Hepatocyte (in vitro differentiated cells): ENCODE measurements at regions not wholly inside any gene's neighbourhood (a gene's known extent, or its start where the extent isn't known, plus 50 kb on each side); places are given as distances from the start of the nearest gene placed in this dataset.

Source experiments
- DNase-seq: peaks from one replicate; pipeline ENCODE4 v3.0.0-alpha.2; 2016; ENCODE audit warnings: low spot score
- H2AFZ ChIP-seq: fragments of 200-600 bp; sonication (generic); 2 replicates; pipeline ENCODE4 v1.6.0; 2016; ENCODE audit warnings: antibody characterized with exemption, mild to moderate bottlenecking
- H3K27ac ChIP-seq: fragments of 200-600 bp; sonication (generic); 2 replicates; pipeline ENCODE4 v1.5.1; 2016; ENCODE audit warnings: mild to moderate bottlenecking
- H3K27me3 ChIP-seq: fragments of 200-600 bp; sonication (generic); 2 replicates; pipeline ENCODE4 v1.6.1; 2016
- H3K36me3 ChIP-seq: fragments of 200-600 bp; sonication (generic); replicated peaks from 2 replicates; pipeline ENCODE4 v1.5.1; 2016; ENCODE audit warnings: low read depth; ENCODE audit not compliant: insufficient read depth
- H3K4me1 ChIP-seq: fragments of 200-600 bp; sonication (generic); 2 replicates; pipeline ENCODE4 v1.5.1; 2016; ENCODE audit warnings: mild to moderate bottlenecking, moderate library complexity; ENCODE audit not compliant: insufficient read depth
- H3K4me2 ChIP-seq: fragments of 200-600 bp; sonication (generic); 2 replicates; pipeline ENCODE4 v1.6.0; 2016
- H3K4me3 ChIP-seq: fragments of 200-600 bp; sonication (generic); 2 replicates; pipeline ENCODE4 v1.5.1; 2016; ENCODE audit warnings: mild to moderate bottlenecking
- H3K79me2 ChIP-seq: fragments of 200-600 bp; sonication (generic); 2 replicates; pipeline ENCODE4 v1.6.0; 2017; ENCODE audit warnings: mild to moderate bottlenecking
- H3K9me2 ChIP-seq: fragments of 200-600 bp; sonication (generic); replicated peaks from 2 replicates; pipeline ENCODE4 v1.6.0; 2017; ENCODE audit warnings: mild to moderate bottlenecking; ENCODE audit not compliant: insufficient read depth
- H3K9me3 ChIP-seq: fragments of 200-600 bp; sonication (generic); 2 replicates; pipeline ENCODE4 v1.5.1; 2016; ENCODE audit warnings: low read depth, mild to moderate bottlenecking
- H4K20me1 ChIP-seq: fragments of 200-600 bp; sonication (generic); 2 replicates; pipeline ENCODE4 v1.6.0; 2016; ENCODE audit warnings: mild to moderate bottlenecking; ENCODE audit not compliant: insufficient read depth, poor library complexity, severe bottlenecking
- CTCF ChIP-seq: fragments of 200-600 bp; sonication (generic); IDR thresholded peaks from 2 replicates; pipeline ENCODE4 v1.5.1; 2016; ENCODE audit warnings: antibody characterized with exemption, mild to moderate bottlenecking; ENCODE audit not compliant: poor library complexity
- EZH2 ChIP-seq: fragments of 200-600 bp; sonication (generic); IDR thresholded peaks from 2 replicates; pipeline ENCODE4 v1.6.1; 2016; ENCODE audit warnings: antibody characterized with exemption, mild to moderate bottlenecking, borderline replicate concordance
- EZH2phosphoT487 ChIP-seq: fragments of 200-600 bp; sonication (generic); IDR thresholded peaks from one replicate; pipeline ENCODE4 v1.6.1; 2018; ENCODE audit warnings: antibody characterized with exemption, mild to moderate bottlenecking, low read depth, moderate library complexity; ENCODE audit not compliant: unreplicated experiment, severe bottlenecking
- WGBS: methylation state at CpG from one replicate; pipeline ENCODE4 v1.1.6; 2016; ENCODE audit warnings: low lambda C conversion rate; ENCODE audit errors: missing lambda C conversion rate; 5-methylcytosine and 5-hydroxymethylcytosine counted together

DNA sequence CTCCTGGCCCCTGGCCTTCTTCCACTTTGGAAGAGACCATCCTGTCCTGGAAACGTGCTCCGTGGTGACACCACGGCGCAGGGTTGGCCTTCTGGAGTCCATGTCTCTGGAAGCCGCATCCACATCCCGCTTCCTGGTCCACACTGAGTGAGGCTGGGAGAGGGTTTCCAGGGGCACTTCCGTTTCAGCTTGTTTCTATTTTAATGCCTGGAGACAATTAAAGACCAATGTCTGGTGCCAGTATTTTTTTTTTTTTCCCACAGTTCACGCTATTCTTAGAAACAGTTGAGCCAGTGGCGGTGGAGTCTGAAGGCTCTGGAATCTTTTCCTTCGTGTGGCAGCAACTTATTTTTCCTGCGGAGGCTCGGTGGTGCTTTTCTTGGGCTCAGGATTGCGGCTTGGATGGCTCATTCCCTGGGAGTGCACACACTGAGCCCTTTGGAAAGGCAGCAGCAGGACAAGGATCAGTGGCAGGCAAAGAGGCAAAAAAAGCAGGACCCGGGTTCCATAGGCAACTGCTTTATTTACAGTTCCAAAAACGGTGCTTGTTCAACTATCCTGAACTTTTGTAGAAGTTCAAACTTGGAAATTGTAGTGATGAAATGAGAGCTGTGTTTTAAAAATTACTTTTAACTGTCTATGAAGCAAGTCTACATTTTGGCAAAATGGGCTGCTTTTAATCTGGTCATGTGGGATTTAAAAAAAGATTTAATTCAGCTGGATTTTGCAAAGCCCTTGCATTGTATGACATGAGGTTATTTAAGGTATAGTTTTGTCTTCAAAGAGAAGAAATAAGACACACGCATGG, 202.8 kb downstream of the BAMBI start:
- Histone ChIP-seq H3K4me1 (peaks cover 32% of the 10 kb centered on the region), H3K79me2 (no peaks in the 10 kb centered on the region), H3K27ac (peak overlapping the region; percentile 26), H3K9me2 (no peaks in the 10 kb centered on the region), H3K9me3 (no peaks in the 10 kb centered on the region), H3K4me3 (no peak overlapping the region), H3K36me3 (no peaks in the 10 kb centered on the region), H3K4me2 (peak overlapping the region; percentile 26), H4K20me1 (no peaks in the 10 kb centered on the region), H2AFZ (peak overlapping the region; percentile 6), H3K27me3 (no peaks in the 10 kb centered on the region)
- WGBS = 61% methylated on average over 16 of the region's 16 CpGs
- DNase-seq = no peak
- TF ChIP-seq CTCF = no peak
- no peak for TF ChIP-seq EZH2phosphoT487
- TF ChIP-seq EZH2 = no peak

- WGBS = 63% methylated on average over 3 of the region's 3 CpGs
- H3K79me2 ChIP-seq = no peaks in the 10 kb centered on the region
- TF ChIP-seq CTCF (no peak), EZH2 (no peak), EZH2phosphoT487 (no peak)
- no peaks in the 10 kb centered on the region for H4K20me1 ChIP-seq
- H3K27me3 ChIP-seq = no peaks in the 10 kb centered on the region
- no peak overlapping the region for H3K4me2 ChIP-seq
- H3K9me2 ChIP-seq = no peaks in the 10 kb centered on the region
- peaks cover 32% of the 10 kb centered on the region for H3K4me1 ChIP-seq
- no peak for DNase-seq
- H2AFZ ChIP-seq = no peak overlapping the region
- H3K4me3 ChIP-seq = no peak overlapping the region
- H3K9me3 ChIP-seq = no peaks in the 10 kb centered on the region
- no peaks in the 10 kb centered on the region for H3K36me3 ChIP-seq
- peak overlapping the region; percentile 26 for H3K27ac ChIP-seq
Measured at GRCh38 chr10:28880683-28880950, 203.3 kb downstream of the BAMBI start.

DNA sequence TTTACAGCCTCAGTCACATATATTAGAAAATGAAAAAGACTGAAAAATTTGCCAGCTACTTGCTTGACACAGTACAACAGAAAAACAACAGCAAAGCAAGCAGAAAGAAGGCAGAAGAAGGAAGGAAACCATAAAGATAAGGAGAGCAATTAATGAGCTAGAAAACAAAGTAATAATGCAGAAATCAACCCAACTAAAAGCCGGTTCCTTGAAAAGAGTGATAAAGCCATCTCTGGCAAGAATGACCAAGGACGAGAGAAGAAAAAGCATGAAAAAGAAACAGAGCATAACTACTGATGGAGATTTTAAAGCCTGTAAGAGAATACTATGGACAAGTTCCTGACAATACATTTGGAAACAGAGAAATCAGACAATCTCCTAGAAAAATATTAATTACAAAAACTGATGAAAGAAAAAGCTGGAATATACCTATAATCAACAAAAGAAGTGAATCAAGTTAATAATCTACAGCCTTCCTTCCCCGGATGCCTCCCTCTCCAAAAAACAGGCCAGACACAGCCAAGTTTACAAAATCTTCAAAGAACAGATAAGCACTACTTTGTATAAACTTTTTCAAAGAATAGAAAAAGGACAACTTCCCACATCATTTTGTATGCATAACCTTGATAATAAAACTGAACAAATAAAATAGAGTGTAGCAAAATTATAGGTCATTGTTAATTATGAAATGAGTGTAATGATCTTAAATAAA, 204.0 kb downstream of the BAMBI start:
- Histone ChIP-seq H3K4me2 (peak overlapping the region; percentile 39), H3K4me1 (peaks cover 25% of the 10 kb centered on the region)

More for the DNA sequence above, 204.0 kb downstream of the BAMBI start:
- Histone ChIP-seq H3K9me2 (no peaks in the 10 kb centered on the region), H3K9me3 (no peaks in the 10 kb centered on the region), H4K20me1 (no peaks in the 10 kb centered on the region), H3K36me3 (no peaks in the 10 kb centered on the region), H3K79me2 (no peaks in the 10 kb centered on the region), H3K27ac (peak overlapping the region; percentile 26), H3K4me3 (no peak overlapping the region), H3K27me3 (no peaks in the 10 kb centered on the region), H2AFZ (no peak overlapping the region)
- no peak for DNase-seq
- WGBS = 16% methylated on average over 3 of the region's 3 CpGs
- TF ChIP-seq EZH2phosphoT487 (no peak), CTCF (no peak), EZH2 (no peak)
